ENCODE measurements at regions not wholly inside any gene's neighbourhood (a gene's known extent, or its start where the extent isn't known, plus 50 kb on each side); places are given as distances from the start of the nearest gene placed in this dataset.

DNA sequence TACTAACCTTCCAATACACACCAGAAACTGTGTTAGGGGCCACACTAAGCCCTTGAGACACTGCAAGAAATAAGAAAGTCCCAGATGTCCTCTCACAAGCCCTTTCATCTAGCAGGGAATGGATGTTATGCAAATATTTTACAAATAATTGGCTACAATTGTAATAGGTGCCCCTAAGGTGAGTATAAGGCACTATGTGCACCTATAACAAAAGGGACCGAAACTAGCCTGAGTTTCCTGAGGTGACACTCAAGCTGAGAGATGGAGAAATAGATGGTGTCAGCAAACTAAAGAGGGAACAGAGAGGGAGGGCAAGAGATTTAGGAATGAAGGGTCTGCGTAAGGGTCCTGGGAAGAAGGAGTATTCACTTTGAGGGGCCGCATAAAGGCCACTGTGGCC, 212.6 kb downstream of the TTC8 start:
- TF ChIP-seq POLR2A (IDR thresholded peaks at IDR 0.05): no peak
- TF ChIP-seq CTCF (IDR thresholded peaks at IDR 0.05 in 4 of 5, conservative IDR thresholded peaks at IDR 0.05 in 1 of 5): no peak

All from gastrocnemius medialis (tissue), 4 donors.